GM20000 (cell line): ENCODE measurements at regions not wholly inside any gene's neighbourhood (a gene's known extent, or its start where the extent isn't known, plus 50 kb on each side); places are given as distances from the start of the nearest gene placed in this dataset.

ENCODE experiments used
- DNase-seq: peaks from one replicate; pipeline ENCODE4 v3.0.0; 2012; ENCODE audit warnings: low spot score
- CTCF ChIP-seq: IDR thresholded peaks from 2 replicates; pipeline ENCODE4 v1.5.1; 2012; ENCODE audit warnings: mild to moderate bottlenecking, control low read depth; ENCODE audit errors: extremely low read depth, missing control alignments

- DNase-seq, result no peak
- no peak for TF ChIP-seq CTCF
Observed at GRCh38 chr1:2905356-2905755, 103.9 kb upstream of the TTC34 start.

DNA sequence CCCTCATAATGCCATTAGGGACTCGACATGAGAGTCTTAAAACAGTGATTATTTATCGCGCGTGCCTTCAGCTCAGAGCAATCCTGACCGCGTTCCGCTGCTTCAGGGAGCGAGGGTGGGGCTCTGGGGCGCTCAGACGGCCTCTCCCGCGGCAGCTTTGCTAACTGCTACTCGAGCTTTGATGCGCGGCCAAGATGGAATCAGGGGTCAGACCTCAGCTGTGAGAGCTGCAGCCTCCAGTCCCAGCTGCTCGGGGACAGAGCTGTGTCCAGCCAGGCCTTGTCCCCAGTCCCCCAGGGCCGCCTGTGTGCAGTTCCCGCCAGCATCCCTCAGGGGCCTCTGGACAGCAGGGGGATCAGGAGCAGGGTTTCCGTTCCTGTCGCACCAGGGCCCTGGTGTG is 104.6 kb upstream of the TTC34 start:
- no peak for TF ChIP-seq CTCF
- no peak for DNase-seq

GRCh38 chr1:2906620-2907019 is 105.1 kb upstream of the TTC34 start:
- no peak for TF ChIP-seq CTCF
- no peak for DNase-seq

DNA sequence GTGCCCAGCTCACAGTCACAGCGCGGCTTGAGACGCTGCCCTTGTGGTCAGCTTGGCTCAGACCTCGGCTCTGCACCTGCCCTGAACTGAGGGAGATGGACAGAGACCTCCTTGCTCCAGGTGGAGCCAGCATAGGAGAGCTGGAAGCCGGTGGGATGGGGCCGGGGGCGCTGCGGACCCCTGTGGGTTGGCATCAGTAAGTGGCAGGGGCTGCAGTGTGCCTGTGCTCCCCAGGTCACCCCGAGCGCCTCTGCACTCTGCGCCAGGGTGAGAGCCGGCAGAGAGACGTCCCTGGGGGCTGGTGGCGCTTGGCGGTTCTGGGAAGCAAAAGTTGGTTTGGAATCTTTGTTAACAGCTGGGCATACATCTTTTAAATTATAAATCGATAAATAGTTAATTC is 105.6 kb upstream of the TTC34 start:
- DNase-seq, result no peak
- no peak for TF ChIP-seq CTCF

DNA sequence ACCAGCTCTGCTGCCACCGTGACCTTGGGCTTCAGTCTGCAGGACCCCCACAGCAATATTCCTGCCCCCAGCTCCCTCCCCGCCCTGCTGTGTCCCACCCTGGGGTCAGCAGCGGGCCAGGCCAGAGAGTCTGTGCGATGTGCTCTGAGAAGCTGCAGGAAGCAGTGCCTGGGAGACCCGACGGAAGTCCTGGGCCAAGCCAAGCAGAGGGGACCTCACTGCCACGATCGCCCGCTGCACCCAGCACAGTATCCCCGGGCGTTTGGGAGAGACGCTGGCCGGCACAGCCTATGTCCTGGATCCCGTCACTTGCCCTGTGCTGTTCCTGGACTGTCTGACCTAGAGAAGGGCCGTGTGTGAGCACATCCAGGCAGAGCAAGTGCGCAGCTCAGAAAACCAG is 106.6 kb upstream of the TTC34 start:
- no peak for DNase-seq
- no peak for TF ChIP-seq CTCF

DNA sequence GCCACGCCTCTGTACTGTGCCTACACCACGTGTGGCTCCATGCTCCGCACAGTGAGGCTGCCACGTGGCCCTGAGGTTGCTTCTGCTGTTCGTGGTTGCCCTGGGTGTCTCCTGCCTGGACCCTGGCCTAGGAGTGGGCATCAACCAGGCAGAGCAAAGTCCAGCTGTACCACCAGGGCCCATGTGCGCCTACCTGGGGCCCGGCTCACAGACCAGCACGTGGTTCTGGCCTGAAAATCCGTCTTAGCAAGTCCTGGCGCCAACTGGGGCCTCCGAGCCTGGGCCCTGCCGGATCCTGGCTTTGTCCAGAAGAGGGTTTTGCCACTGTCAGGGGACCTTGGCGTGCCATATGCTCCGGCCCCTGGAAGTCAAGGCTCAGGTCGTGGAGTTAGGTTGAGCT is 107.1 kb upstream of the TTC34 start:
- no peak for DNase-seq
- no peak for TF ChIP-seq CTCF

DNA sequence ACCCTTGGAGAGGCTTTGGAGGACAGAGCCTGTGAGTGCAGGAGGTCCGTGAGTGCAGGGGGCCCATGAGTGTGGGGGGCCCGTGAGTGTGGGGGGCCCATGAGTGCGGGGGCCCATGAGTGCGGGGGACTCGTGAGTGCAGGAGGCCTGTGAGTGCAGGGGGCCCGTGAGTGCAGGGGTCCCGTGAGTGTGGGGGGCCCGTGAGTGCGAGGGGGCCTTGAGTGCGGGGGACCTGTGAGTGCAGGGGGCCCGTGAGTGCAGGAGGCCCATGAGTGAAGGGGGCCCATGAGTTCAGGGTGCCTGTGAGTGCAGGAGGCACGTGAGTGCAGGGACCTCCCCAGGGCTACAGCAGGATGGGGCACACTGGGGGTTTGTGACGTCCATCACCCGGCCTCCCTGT is 108.3 kb upstream of the TTC34 start:
- no peak for TF ChIP-seq CTCF
- DNase-seq, result no peak
